SH-SY5Y (cell line): ENCODE measurements at regions not wholly inside any gene's neighbourhood (a gene's known extent, or its start where the extent isn't known, plus 50 kb on each side); places are given as distances from the start of the nearest gene placed in this dataset.

ENCODE experiments used
- GATA2 ChIP-seq: IDR thresholded peaks from 2 replicates; pipeline ENCODE4 v1.6.1; 2011; ENCODE audit warnings: mild to moderate bottlenecking, low read depth, low read length
- GATA3 ChIP-seq: IDR thresholded peaks from 2 replicates; pipeline ENCODE4 v1.6.1; 2011; ENCODE audit warnings: low read depth, mild to moderate bottlenecking, low read length, moderate library complexity

DNA sequence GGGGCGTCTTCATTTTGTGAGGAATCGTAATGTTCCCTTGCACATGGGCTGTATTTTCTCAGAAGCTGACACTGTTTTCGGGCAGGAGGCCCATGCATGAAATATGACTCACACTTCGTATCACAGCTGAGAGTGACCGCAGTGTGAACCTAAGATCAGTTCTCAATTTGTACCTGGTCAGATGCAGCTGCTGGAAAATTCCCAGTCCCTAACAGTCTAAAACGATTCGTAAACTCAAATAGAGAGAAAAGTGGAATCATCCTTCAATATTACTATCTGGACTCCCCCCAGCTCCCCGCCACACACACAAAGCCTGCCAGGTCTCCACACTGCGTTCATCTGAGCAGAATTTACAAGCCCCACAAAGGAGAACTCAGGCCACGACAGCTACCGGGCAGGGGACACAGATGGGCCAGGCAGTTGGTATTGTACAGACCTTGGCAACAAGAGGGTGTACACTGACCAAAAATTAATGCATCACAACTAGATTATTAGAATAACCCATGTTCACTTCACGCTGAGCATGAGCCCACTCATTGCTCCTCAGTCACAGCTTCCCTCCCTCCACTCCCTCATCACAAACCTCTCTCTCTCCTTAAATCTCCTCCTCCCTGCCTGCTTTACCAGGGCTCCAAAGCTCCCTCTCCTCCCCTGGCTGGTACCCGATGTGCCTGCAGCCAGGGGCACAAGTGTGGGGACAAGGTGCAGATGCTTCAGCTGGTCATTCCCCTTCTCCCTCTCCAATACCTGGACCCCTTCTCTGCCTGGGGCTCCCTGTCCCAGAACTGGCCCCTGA lies 488.4 kb downstream of the PREX1 start:
- TF ChIP-seq GATA2 (no peak), GATA3 (no peak)

DNA sequence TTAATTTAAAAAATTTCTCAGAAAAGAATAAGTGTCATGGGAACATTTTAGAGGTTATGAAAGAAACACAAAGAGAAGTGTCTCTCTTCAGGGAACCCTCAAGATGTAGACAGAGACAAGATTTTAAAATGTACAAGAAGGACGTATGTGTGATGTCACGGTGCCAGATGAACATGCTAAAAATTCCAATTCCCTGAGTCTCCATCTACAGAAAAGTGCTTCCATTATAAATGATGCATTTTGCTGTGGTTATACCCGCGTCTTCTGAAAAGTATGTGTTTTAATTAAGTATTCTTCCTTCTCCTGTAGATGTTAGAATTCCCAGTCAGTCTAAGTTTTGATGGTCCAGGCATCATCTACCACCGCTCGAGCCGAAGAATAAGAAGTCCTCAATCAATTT lies 489.1 kb downstream of the PREX1 start:
- TF ChIP-seq GATA2 = no peak
- TF ChIP-seq GATA3 = no peak

DNA sequence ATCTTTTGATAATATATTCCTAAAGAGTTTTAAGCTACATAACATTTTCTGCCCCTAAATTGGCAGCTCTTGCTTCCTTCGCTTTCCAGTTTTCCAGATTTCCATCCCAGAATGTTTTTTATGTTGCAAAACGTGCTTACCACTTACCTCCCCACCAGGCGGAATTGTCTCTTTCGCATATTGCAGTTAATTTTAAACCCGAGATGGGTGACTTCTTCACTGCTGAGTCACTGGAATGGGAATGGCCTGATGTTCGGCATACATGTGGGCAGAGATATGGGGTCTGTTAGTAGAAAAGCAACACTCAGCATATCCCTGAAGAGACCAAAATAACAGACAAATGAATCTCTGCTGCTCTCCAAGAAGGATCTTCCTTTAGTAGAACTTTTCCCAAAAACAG lies 491.2 kb downstream of the PREX1 start:
- TF ChIP-seq GATA2 (no peak), GATA3 (no peak)

DNA sequence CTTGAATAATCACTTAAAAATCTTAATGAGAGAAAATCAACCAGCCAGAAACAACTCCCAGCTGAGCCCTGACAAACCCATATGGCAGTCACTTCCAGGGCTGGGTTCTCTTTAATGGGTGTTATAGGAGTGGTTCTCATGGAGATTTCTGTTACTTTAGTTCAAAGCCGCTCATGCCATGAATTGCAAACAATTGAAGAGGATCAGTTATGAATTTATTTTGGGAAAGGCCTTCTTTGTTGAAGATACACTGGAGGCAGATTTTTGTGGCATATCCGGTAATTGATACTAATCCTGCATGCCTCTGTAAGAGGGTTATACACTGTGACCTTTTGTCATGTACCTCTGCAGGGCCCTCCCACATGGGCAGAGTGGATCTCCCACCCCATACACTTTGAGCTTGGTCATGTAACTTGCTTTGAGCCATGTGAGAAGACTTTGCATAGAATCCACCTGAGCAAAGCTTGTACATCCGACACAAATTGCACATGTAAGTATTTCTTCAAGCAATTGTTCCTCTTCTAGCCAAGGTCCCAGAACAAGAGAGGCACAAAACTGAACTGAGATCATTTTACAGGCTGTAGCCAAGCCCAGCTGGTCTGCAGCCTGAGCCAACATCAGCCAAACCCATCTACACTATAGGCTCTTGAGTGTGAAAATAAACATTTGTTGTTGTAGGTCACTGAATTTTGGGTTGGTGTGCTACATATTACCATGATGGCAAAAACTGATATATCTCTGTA lies 492.3 kb downstream of the PREX1 start:
- no peak for TF ChIP-seq GATA2
- no peak for TF ChIP-seq GATA3

DNA sequence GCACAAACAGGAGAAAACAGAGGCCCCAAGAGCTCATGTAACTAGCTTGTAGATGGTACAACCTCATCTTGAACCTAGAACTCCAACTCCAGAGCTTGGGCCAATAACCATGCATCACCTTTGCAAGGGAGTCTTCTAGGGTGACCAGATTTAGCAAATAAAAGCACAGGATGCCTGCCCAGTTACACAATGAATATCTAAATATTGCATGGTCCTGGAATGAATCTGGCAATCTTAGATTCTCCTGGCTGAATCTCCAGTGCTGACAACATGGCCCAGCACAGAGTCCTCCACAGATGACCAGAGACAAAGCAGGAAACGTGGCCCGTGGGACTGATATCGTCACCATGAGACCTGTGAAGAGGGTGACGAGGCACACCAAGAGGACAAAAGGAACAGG lies 494.1 kb downstream of the PREX1 start:
- TF ChIP-seq GATA3 = no peak

DNA sequence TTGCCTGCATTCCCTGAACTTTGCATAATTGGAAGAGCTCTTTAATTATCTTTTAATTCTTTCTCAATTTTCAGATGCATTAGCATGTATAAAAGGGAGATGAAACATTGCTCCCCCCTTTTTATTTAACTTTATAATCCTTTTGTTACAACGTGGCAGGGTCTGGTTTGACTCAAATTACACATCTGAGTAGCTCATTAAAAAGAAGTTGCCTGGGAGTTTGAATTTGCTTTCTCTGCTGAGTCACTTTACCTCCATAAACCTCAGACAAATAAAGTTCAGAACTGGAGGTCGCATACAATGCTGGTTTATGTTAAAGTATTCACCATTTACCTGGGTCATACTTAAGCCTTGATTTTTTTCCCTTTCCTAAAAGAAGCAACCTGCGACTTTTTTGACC lies 495.2 kb downstream of the PREX1 start:
- no peak for TF ChIP-seq GATA2
- no peak for TF ChIP-seq GATA3

DNA sequence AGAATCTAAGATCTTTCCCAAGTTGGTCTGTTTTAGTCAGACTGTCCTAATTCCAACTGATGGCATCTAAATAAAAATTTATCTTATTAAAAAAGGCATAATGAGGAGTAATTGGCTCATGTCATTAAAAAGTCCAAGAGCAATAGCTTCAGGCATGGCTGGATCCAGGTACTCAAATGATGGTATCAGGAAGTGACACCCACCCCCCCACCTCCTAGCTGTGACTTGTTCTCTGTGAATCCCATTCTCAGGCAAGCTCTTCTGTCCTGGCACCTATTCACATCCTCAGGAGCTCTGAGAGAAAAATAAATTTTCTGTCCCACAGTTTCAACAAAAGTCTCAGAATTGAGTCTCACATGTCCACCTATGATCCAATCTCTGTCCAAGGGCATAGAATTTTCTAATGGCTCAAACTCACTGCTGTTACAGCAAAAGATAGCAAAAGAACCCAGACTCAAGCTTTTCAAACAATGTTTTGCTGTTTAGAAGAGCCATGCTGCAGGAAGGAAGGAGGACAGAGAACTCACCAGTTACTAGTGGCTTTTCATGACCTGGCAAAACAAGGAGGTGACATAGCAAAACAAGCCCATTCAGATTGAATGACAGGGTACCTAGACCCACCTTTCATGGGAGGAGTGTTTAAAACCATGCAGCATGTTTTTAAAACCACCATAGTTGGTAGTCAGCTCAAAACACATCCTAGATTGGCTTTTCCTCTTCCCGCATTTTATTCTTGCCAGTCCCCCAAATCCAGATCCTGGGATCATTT lies 496.1 kb downstream of the PREX1 start:
- TF ChIP-seq GATA3 = no peak
- no peak for TF ChIP-seq GATA2

DNA sequence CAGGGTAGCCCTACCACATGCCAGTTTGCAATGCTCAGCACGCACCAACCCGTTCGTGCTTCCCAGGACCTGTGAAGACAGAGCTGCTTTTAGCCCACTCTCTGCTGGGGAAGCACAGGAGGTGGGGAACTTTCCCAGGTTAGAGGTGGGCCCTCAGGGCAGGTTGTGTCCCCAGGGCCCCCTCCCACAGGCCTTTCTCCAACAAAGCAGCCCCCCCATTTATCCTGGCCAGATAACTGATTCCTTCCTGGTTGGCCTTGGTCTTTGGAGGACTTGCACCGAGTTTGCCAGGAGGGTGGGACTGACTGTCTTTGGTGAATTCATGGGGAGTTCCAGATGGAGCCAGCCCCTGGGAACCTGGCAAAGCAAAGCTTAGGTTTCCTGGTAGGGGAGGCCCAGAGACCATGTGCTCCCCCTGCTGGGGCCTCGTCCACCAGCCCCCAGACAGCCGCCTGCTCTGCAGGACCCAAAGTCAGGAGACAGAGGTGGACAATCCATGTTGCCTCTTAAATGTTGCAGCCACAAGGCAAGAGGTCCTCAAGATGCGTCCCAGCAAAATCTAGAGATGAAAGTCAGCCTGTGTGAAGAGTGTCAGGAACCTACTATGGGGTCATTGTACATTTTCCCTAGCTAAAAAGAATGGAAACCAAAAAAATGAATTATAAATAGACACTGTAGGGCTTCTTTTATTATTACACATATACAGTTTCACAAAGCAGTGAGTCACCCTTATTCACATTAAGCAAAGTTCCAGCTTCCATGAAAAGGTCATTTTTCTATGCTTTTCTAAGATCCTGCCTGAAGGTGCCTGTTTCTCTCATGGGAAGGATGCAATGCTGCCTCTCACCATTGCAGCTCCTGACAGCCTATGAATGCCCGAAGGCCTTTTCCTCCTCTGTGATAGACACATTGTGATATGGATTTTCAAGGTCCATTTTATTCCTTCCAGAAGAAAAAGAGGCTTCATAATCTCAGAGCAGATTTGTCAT lies 497.8 kb downstream of the PREX1 start:
- TF ChIP-seq GATA3 (no peak), GATA2 (no peak)

DNA sequence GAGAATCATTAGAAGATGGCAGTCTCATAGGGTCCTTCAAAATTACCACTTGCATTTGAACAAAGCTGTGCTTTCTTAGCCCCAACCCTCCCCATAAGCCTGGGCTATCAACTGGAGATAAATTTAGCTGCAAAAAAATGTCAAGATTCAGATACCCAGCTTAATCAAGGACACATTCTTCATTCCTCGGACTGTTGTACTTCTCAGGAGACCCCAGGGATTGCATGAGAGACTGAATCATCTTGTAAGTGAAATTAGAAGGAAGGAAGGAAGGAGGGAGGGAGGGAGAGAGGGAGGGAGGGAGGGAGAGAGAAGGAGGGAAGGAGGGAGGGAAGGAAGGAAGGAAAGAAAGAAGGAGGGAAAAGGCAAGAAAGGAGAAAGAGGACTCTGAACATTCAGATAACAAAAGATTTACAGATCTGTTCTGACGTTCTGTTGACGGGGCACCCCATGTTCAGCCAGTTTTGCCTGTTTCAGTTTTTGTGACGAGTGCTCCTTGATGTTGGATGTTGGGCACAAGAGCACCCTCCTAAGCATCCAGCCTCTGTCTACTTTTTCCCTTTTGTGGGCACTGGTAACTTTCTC lies 498.7 kb downstream of the PREX1 start:
- no peak for TF ChIP-seq GATA2
- TF ChIP-seq GATA3 = no peak

DNA sequence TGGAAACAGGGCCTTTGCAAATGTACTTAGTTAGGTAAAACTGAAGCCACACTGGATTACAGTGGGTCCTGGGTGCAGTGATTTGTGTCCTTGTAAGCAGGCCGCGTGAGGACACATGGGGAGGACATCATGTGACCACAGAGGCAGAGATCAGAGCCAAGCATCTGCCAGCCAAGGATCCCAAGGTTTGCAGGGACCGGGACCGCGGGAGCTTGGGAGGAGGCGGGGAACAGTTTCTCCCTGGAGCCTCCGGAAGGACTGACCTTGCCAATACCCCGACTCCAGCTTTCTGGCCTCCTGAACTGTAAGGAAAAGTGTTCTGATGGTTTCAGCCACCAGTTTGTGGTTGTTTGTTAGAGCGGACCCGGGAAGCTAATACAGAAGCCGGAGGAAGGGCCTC lies 500.9 kb downstream of the PREX1 start:
- TF ChIP-seq GATA2 (no peak), GATA3 (no peak)

DNA sequence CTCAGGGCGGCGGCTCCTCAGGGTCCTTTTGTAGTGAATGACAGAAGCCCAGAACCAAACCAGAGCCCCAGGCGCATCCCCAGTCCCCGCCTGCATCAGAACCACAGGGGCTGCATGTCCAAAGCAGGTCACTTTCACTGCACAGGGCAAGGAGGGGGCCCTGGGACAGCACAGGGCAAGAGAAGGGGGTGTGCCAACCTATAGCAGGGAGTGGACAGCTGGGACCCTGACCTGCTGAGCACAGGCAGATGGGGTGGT lies 501.4 kb downstream of the PREX1 start:
- no peak for TF ChIP-seq GATA2
- TF ChIP-seq GATA3 = no peak

DNA sequence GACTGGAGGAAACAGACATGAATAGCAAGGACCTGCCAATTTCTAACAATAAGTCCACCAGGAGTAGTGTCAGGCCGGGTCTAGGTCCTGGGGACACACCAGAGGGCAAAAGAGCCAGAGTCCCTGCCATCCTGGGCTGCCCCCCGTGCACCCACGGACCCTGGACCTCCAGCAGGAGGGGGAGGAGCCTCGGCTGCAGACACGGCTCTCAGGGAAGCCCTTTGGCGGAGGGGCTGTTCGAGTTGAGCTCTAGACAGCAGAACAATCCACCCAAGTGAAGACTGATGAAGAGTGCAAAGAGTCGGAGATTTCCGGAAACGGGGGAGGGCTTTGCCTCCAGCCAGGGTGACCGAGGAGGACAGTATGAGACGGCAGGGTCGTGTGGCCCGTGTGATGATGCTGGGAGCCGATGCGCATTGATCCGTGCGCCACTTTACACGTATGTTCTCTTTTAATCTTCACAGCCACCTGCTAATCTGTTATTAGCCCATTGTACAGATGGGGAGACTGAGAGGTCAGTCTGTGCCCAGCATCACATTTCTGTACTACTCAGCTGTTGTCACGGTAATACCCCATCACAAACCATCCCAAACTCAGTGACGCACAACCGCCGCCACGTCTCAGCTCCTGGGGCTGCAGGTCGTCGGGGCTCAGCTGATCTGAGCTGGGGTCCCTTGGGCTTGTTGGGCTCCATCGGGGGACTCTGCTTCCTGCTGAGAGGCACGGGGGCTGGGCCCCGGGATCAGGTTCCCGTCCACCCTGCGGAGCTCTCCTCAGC lies 502.0 kb downstream of the PREX1 start:
- no peak for TF ChIP-seq GATA2
- no peak for TF ChIP-seq GATA3

DNA sequence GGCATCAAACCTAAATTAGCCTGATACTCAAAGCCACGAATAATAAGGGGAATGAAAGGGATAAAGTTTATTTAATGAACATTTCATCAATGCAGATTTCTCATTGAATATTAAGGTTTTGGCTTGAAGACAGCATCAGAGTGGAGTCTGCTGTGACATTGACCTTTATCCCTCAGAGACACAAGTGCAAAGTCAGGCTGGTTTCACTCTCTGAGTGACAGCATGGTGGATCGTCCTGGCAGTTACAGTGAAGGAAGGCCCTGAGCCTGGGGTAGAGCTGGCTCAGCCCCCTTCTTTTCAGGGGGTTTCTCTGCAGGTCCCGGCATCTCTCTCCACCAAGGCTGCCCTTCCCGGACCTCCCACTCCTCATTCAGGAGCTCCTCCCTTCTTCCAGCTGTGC lies 503.1 kb downstream of the PREX1 start:
- TF ChIP-seq GATA3 = no peak
- TF ChIP-seq GATA2 = no peak

DNA sequence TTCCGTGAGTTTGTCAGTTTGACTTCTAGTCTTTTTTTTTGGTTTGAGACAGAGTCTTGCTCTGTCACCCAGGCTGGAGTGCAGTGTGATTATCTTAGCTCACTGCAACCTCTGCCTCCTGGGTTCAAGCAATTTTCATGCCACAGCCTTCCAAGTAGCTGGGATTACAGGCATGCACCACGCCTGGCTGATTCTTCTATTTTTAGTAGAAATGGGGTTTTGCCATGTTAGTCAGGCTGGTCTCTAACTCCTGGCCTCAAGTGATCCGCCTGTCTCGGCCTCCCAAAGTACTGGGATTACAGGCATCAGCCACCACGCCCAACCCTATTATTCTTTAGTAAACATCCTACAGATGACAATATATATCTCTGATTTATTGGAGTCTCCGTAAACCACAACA lies 506.5 kb downstream of the PREX1 start:
- TF ChIP-seq GATA2 (no peak), GATA3 (no peak)
